ENCODE measurements at regions not wholly inside any gene's neighbourhood (a gene's known extent, or its start where the extent isn't known, plus 50 kb on each side); places are given as distances from the start of the nearest gene placed in this dataset.

DNA sequence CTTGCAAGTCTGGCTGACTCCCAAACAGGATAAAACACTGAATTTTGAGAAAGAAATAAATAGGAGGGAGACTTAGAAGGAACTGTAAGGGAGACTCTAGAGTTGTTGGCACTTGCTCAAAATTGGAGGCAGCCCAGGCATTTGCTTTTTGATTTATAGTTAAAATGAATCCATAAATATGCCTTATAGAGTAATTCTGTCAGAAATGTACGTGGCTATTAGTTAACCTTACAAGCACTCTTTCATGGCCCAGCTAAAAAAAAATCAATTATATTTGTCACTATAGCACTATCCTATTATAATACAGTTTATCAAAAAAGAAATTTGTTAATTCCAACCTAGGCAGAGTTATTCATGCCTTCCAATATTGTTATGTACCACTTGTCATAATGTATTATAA is 1000.0 kb upstream of the CHORDC1 start (continued):
- TF ChIP-seq GABPB1 (CRISPR knock-in tag; IDR thresholded peaks at IDR 0.05) (no peak), RORB (CRISPR knock-in tag; IDR thresholded peaks at IDR 0.05) (no peak), MXD4 (CRISPR knock-in tag; IDR thresholded peaks at IDR 0.05; ENCODE audit: borderline replicate concordance) (no peak)
- TF ChIP-seq, protein P1, sequence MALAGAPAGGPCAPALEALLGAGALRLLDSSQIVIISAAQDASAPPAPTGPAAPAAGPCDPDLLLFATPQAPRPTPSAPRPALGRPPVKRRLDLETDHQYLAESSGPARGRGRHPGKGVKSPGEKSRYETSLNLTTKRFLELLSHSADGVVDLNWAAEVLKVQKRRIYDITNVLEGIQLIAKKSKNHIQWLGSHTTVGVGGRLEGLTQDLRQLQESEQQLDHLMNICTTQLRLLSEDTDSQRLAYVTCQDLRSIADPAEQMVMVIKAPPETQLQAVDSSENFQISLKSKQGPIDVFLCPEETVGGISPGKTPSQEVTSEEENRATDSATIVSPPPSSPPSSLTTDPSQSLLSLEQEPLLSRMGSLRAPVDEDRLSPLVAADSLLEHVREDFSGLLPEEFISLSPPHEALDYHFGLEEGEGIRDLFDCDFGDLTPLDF (CRISPR knock-in tag; IDR thresholded peaks at IDR 0.05) = no peak
- TF ChIP-seq, protein P2, sequence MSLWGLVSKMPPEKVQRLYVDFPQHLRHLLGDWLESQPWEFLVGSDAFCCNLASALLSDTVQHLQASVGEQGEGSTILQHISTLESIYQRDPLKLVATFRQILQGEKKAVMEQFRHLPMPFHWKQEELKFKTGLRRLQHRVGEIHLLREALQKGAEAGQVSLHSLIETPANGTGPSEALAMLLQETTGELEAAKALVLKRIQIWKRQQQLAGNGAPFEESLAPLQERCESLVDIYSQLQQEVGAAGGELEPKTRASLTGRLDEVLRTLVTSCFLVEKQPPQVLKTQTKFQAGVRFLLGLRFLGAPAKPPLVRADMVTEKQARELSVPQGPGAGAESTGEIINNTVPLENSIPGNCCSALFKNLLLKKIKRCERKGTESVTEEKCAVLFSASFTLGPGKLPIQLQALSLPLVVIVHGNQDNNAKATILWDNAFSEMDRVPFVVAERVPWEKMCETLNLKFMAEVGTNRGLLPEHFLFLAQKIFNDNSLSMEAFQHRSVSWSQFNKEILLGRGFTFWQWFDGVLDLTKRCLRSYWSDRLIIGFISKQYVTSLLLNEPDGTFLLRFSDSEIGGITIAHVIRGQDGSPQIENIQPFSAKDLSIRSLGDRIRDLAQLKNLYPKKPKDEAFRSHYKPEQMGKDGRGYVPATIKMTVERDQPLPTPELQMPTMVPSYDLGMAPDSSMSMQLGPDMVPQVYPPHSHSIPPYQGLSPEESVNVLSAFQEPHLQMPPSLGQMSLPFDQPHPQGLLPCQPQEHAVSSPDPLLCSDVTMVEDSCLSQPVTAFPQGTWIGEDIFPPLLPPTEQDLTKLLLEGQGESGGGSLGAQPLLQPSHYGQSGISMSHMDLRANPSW (CRISPR knock-in tag; conservative IDR thresholded peaks at IDR 0.05; ENCODE audit: low read depth) = no peak
- TF ChIP-seq, protein P3, sequence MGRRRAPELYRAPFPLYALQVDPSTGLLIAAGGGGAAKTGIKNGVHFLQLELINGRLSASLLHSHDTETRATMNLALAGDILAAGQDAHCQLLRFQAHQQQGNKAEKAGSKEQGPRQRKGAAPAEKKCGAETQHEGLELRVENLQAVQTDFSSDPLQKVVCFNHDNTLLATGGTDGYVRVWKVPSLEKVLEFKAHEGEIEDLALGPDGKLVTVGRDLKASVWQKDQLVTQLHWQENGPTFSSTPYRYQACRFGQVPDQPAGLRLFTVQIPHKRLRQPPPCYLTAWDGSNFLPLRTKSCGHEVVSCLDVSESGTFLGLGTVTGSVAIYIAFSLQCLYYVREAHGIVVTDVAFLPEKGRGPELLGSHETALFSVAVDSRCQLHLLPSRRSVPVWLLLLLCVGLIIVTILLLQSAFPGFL (CRISPR knock-in tag; IDR thresholded peaks at IDR 0.05; ENCODE audit: borderline replicate concordance) = no peak
- TF ChIP-seq, protein P4, sequence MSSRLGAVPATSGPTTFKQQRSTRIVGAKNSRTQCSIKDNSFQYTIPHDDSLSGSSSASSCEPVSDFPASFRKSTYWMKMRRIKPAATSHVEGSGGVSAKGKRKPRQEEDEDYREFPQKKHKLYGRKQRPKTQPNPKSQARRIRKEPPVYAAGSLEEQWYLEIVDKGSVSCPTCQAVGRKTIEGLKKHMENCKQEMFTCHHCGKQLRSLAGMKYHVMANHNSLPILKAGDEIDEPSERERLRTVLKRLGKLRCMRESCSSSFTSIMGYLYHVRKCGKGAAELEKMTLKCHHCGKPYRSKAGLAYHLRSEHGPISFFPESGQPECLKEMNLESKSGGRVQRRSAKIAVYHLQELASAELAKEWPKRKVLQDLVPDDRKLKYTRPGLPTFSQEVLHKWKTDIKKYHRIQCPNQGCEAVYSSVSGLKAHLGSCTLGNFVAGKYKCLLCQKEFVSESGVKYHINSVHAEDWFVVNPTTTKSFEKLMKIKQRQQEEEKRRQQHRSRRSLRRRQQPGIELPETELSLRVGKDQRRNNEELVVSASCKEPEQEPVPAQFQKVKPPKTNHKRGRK (CRISPR knock-in tag; IDR thresholded peaks at IDR 0.05; ENCODE audit: borderline replicate concordance) = no peak
- TF ChIP-seq, protein P5, sequence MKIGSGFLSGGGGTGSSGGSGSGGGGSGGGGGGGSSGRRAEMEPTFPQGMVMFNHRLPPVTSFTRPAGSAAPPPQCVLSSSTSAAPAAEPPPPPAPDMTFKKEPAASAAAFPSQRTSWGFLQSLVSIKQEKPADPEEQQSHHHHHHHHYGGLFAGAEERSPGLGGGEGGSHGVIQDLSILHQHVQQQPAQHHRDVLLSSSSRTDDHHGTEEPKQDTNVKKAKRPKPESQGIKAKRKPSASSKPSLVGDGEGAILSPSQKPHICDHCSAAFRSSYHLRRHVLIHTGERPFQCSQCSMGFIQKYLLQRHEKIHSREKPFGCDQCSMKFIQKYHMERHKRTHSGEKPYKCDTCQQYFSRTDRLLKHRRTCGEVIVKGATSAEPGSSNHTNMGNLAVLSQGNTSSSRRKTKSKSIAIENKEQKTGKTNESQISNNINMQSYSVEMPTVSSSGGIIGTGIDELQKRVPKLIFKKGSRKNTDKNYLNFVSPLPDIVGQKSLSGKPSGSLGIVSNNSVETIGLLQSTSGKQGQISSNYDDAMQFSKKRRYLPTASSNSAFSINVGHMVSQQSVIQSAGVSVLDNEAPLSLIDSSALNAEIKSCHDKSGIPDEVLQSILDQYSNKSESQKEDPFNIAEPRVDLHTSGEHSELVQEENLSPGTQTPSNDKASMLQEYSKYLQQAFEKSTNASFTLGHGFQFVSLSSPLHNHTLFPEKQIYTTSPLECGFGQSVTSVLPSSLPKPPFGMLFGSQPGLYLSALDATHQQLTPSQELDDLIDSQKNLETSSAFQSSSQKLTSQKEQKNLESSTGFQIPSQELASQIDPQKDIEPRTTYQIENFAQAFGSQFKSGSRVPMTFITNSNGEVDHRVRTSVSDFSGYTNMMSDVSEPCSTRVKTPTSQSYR (CRISPR knock-in tag; IDR thresholded peaks at IDR 0.05) = no peak

DNA sequence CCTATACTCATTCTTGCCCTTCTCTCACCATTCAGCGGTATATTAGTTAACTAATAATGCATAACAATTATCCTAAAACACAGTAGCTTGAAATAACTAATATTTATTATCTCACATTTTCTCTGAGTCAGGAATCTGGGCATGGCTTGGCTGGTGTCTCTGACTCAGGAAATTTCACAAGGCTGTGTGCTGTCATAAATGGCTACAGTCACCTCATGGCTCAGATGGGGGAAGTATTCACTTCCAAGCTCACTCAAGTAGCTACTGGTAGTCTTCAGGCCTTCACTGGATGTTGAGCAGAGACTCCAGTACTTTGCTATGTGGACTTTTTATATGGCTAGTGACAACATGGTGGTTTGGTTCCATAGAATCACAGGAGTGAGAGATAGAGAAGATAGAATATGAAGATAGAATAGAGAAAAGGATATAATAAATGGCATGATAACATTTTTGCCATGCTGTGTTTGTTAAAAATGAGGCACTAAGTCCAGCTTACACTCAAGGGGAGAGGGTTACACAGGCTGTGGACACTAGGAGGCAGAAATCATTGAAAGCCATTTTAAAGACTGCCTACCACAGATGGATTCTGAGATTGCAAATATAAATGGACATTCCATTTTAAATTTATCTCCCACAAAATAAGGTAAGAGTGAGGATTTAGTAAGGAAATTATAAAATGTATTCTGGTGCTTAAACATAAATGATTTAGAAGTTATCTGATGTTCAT is 997.8 kb upstream of the CHORDC1 start:
- H3K27me3 Mint-ChIP-seq (ENCODE audit: low read depth) = no peaks in the 10 kb centered on the region
- CTCF ChIA-PET = interaction anchor here (0.5 to 0.7 kb wide), 3 partner anchors 10 to 49 kb away, joined by 3 read pairs; no protein-coding TSS in a partner anchor
- H3K27ac Mint-ChIP-seq = no peak overlapping the region
- H3K4me1 Mint-ChIP-seq = no peaks in the 10 kb centered on the region
- ATAC-seq (peak; percentile 61; the same call in 1 of the 2 replicates), DNase-seq (ENCODE audit: low spot score) (no peak)
- POLR2A ChIA-PET = no interaction called here
- peaks cover 1% of the 10 kb centered on the region; the same call in 1 of the 2 replicates for H3K36me3 Mint-ChIP-seq
- H3K4me3 Mint-ChIP-seq = no peak overlapping the region
- H3K9me3 Mint-ChIP-seq = peaks cover 9% of the 10 kb centered on the region
- no peak for TF ChIP-seq TEAD1 (CRISPR knock-in tag; IDR thresholded peaks at IDR 0.05)
- TF ChIP-seq, protein P6, sequence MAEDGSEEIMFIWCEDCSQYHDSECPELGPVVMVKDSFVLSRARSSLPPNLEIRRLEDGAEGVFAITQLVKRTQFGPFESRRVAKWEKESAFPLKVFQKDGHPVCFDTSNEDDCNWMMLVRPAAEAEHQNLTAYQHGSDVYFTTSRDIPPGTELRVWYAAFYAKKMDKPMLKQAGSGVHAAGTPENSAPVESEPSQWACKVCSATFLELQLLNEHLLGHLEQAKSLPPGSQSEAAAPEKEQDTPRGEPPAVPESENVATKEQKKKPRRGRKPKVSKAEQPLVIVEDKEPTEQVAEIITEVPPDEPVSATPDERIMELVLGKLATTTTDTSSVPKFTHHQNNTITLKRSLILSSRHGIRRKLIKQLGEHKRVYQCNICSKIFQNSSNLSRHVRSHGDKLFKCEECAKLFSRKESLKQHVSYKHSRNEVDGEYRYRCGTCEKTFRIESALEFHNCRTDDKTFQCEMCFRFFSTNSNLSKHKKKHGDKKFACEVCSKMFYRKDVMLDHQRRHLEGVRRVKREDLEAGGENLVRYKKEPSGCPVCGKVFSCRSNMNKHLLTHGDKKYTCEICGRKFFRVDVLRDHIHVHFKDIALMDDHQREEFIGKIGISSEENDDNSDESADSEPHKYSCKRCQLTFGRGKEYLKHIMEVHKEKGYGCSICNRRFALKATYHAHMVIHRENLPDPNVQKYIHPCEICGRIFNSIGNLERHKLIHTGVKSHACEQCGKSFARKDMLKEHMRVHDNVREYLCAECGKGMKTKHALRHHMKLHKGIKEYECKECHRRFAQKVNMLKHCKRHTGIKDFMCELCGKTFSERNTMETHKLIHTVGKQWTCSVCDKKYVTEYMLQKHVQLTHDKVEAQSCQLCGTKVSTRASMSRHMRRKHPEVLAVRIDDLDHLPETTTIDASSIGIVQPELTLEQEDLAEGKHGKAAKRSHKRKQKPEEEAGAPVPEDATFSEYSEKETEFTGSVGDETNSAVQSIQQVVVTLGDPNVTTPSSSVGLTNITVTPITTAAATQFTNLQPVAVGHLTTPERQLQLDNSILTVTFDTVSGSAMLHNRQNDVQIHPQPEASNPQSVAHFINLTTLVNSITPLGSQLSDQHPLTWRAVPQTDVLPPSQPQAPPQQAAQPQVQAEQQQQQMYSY (CRISPR knock-in tag; IDR thresholded peaks at IDR 0.05) = no peak
- TF ChIP-seq, protein P7, sequence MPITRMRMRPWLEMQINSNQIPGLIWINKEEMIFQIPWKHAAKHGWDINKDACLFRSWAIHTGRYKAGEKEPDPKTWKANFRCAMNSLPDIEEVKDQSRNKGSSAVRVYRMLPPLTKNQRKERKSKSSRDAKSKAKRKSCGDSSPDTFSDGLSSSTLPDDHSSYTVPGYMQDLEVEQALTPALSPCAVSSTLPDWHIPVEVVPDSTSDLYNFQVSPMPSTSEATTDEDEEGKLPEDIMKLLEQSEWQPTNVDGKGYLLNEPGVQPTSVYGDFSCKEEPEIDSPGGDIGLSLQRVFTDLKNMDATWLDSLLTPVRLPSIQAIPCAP (CRISPR knock-in tag; IDR thresholded peaks at IDR 0.05) = no peak
- no peak for TF ChIP-seq SOX15 (CRISPR knock-in tag; IDR thresholded peaks at IDR 0.05)
- no peak for TF ChIP-seq GABPB1 (CRISPR knock-in tag; IDR thresholded peaks at IDR 0.05)
- no peak for TF ChIP-seq CREB1 (CRISPR knock-in tag; IDR thresholded peaks at IDR 0.05)
- TF ChIP-seq JAZF1 (CRISPR knock-in tag; IDR thresholded peaks at IDR 0.05) = no peak
- TF ChIP-seq, protein P8, sequence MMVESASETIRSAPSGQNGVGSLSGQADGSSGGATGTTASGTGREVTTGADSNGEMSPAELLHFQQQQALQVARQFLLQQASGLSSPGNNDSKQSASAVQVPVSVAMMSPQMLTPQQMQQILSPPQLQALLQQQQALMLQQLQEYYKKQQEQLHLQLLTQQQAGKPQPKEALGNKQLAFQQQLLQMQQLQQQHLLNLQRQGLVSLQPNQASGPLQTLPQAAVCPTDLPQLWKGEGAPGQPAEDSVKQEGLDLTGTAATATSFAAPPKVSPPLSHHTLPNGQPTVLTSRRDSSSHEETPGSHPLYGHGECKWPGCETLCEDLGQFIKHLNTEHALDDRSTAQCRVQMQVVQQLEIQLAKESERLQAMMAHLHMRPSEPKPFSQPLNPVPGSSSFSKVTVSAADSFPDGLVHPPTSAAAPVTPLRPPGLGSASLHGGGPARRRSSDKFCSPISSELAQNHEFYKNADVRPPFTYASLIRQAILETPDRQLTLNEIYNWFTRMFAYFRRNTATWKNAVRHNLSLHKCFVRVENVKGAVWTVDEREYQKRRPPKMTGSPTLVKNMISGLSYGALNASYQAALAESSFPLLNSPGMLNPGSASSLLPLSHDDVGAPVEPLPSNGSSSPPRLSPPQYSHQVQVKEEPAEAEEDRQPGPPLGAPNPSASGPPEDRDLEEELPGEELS (CRISPR knock-in tag; IDR thresholded peaks at IDR 0.05) = no peak
